Activated B cell treated with CpG ODN at 0.5 μM for 24 hours (primary cell): ENCODE measurements at regions not wholly inside any gene's neighbourhood (a gene's known extent, or its start where the extent isn't known, plus 50 kb on each side); places are given as distances from the start of the nearest gene placed in this dataset.

Source experiments
- ATAC-seq: fragments of 200-7000 bp; cut with Tn5 transposase; one replicate; pipeline ENCODE4 v1.10.0; 2021; ENCODE audit warnings: low read depth, mild to moderate bottlenecking, moderate library complexity
- CTCF ChIA-PET: fragments of 350-600 bp; sonication (Branson Sonifier 250); formaldehyde crosslinking; loops from one replicate; lab custom pipeline; 2021; ENCODE audit warnings: antibody characterized with exemption; lab: Charles Lee
- POLR2A ChIA-PET: fragments of 350-600 bp; sonication (Branson Sonifier 250); formaldehyde crosslinking; loops from one replicate; lab custom pipeline; 2021; ENCODE audit warnings: antibody characterized with exemption; lab: Charles Lee
- DNase-seq: peaks from one replicate; pipeline ENCODE4 v3.0.0; 2022
- H3K27ac Mint-ChIP-seq: one replicate; pipeline ENCODE4 v1.8.0; 2020; ENCODE audit warnings: mixed read lengths
- H3K27me3 Mint-ChIP-seq: one replicate; pipeline ENCODE4 v1.8.0; 2021; ENCODE audit warnings: mixed read lengths
- H3K36me3 Mint-ChIP-seq: one replicate; pipeline ENCODE4 v1.8.0; 2021; ENCODE audit warnings: low read depth, mixed read lengths
- H3K4me1 Mint-ChIP-seq: one replicate; pipeline ENCODE4 v1.8.0; 2021; ENCODE audit warnings: mixed read lengths
- H3K4me3 Mint-ChIP-seq: one replicate; pipeline ENCODE4 v1.8.0; 2020; ENCODE audit warnings: mild to moderate bottlenecking, mixed read lengths
- H3K9me3 Mint-ChIP-seq: one replicate; pipeline ENCODE4 v1.8.0; 2020; ENCODE audit warnings: mixed read lengths
- intact Hi-C: fragments of 100-400 bp; cut with micrococcal nuclease; formaldehyde crosslinking; loops from one replicate; pipeline ENCODE4 v1.15.1; 2024
- TF ChIP-seq, protein P1 (sequence below): fragments of 200-600 bp; IDR thresholded peaks from one replicate; pipeline ENCODE4 v1.8.0; 2022; ENCODE audit warnings: antibody characterized with exemption, mild to moderate bottlenecking

DNA sequence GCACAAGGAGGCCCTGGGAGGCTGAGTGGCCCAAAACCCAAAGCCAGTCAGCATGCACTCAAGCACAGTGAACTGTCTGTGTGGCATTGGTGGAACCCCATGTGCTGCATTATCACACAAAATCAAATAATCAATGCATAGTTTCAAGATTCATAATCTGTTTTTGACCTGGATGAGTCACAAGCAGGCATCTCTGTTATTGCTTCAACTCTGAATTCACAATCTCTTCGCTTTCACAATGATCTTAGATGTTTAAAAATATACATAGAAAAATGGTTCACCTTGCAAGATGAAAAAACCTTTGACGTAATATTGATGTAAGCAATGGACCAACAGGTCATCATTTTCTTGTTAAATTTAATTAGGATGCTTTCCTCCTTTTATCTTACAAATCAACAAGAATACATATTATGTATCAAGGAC is 455.4 kb downstream of the IRS2 start:
- Mint-ChIP-seq H3K9me3 (no peaks in the 10 kb centered on the region), H3K4me3 (no peak overlapping the region), H3K36me3 (no peaks in the 10 kb centered on the region), H3K27ac (no peak overlapping the region), H3K27me3 (no peaks in the 10 kb centered on the region), H3K4me1 (no peaks in the 10 kb centered on the region)
- DNase-seq: no peak
- TF ChIP-seq, protein P1, sequence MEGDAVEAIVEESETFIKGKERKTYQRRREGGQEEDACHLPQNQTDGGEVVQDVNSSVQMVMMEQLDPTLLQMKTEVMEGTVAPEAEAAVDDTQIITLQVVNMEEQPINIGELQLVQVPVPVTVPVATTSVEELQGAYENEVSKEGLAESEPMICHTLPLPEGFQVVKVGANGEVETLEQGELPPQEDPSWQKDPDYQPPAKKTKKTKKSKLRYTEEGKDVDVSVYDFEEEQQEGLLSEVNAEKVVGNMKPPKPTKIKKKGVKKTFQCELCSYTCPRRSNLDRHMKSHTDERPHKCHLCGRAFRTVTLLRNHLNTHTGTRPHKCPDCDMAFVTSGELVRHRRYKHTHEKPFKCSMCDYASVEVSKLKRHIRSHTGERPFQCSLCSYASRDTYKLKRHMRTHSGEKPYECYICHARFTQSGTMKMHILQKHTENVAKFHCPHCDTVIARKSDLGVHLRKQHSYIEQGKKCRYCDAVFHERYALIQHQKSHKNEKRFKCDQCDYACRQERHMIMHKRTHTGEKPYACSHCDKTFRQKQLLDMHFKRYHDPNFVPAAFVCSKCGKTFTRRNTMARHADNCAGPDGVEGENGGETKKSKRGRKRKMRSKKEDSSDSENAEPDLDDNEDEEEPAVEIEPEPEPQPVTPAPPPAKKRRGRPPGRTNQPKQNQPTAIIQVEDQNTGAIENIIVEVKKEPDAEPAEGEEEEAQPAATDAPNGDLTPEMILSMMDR: no peak
- ATAC-seq: no peak
- intact Hi-C loops: no loop called here
- ChIA-PET CTCF (no interaction called here), POLR2A (no interaction called here)

DNA sequence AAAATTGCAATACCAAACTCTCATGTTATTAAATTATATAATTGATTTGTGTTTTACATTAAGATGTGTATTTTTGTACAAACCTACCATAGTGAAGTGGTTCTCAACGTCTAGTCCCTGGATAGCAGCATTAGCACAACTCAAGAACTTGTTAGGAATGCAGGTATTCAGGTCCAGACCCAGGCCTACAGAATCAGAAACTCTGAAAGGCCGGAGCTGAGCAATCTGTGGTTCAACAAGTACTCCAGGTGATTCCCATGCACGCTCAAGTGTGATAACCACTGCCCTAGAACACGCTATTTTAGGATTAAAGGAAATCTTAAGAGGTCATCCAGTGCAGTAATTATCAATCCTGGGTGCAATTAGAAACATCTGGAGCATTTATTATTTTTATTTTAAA is 456.3 kb downstream of the IRS2 start:
- no peak for DNase-seq
- no peaks in the 10 kb centered on the region for H3K36me3 Mint-ChIP-seq
- H3K4me3 Mint-ChIP-seq: no peak overlapping the region
- CTCF ChIA-PET: no interaction called here
- no peak for ATAC-seq
- H3K27me3 Mint-ChIP-seq: no peaks in the 10 kb centered on the region
- POLR2A ChIA-PET: no interaction called here
- TF ChIP-seq, protein P1: no peak
- no peak overlapping the region for H3K27ac Mint-ChIP-seq
- no peaks in the 10 kb centered on the region for H3K9me3 Mint-ChIP-seq
- intact Hi-C loops: no loop called here
- H3K4me1 Mint-ChIP-seq: no peaks in the 10 kb centered on the region

DNA sequence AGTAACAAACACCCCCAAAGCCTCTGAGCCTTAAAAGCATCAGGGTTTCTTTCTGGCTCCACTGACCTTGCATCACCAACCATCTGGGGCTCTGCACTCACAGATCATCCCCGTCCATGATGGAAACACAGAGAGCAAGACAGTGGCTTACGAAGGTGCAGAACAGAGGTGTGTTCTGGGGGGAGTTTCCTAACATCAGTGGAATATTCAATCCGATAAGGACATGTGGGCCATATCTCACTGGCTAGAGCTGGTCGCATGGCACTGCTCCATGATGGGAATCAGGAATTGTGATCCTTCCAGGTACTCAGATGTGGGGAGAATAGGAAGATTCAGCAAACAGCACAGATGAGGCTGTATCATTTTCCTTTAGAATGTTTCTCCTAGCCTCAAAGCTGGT is 457.2 kb downstream of the IRS2 start:
- intact Hi-C loops: no loop called here
- CTCF ChIA-PET: no interaction called here
- no peaks in the 10 kb centered on the region for H3K9me3 Mint-ChIP-seq
- no peak overlapping the region for H3K27ac Mint-ChIP-seq
- POLR2A ChIA-PET: no interaction called here
- H3K27me3 Mint-ChIP-seq: no peaks in the 10 kb centered on the region
- no peaks in the 10 kb centered on the region for H3K4me1 Mint-ChIP-seq
- TF ChIP-seq, protein P1: no peak
- DNase-seq: no peak
- ATAC-seq: no peak
- H3K36me3 Mint-ChIP-seq: no peaks in the 10 kb centered on the region
- H3K4me3 Mint-ChIP-seq: no peak overlapping the region

DNA sequence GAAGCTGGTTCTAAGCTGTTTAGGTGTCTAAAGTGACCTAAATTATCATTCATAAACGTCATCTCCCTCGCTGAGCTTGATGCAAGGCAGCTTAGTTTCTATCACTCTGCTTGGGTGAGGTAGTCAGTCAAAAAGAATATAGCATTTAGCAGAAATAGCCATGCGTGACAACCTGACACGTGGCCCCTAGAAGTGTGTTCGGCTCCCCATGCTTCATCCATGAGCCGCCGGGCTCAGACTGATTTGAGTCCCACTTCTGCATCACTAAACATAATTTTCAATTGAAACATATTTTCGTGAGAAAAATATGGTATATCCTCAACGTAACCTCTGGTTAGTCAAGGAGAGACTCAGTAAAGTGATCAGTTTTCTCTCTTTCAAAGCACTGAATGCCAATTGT is 459.8 kb downstream of the IRS2 start:
- ATAC-seq (no peak), DNase-seq (no peak)
- Mint-ChIP-seq H3K4me3 (no peak overlapping the region), H3K27ac (no peak overlapping the region), H3K27me3 (no peaks in the 10 kb centered on the region), H3K36me3 (no peaks in the 10 kb centered on the region), H3K4me1 (no peaks in the 10 kb centered on the region), H3K9me3 (no peaks in the 10 kb centered on the region)
- intact Hi-C loops: no loop called here
- TF ChIP-seq, protein P1: no peak
- ChIA-PET POLR2A (no interaction called here), CTCF (no interaction called here)

DNA sequence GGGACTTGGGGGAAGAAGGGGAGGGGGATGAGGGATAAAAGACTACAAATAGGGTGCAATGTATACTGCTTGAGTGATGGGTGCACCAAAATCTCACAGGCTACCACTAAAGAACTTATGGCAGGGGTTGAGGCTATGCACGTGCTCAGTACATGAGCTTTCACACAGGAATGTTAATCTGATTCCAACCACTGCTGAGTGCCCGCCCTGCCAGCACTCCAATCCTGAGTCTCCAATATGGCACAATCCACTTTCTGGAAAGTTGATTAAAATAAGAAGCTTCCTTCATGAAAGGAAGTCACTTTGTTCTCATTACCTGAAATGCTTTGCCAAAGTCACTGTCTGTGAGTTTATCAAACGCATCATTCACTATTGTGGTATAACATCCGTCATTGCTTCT is 463.0 kb downstream of the IRS2 start:
- no peaks in the 10 kb centered on the region for H3K4me1 Mint-ChIP-seq
- H3K27me3 Mint-ChIP-seq: no peaks in the 10 kb centered on the region
- POLR2A ChIA-PET: no interaction called here
- TF ChIP-seq, protein P1: no peak
- intact Hi-C loops: no loop called here
- CTCF ChIA-PET: no interaction called here
- ATAC-seq: no peak
- DNase-seq: no peak
- no peak overlapping the region for H3K27ac Mint-ChIP-seq
- no peak overlapping the region for H3K4me3 Mint-ChIP-seq
- H3K36me3 Mint-ChIP-seq: no peaks in the 10 kb centered on the region
- H3K9me3 Mint-ChIP-seq: no peaks in the 10 kb centered on the region
